Middle frontal gyrus (tissue), 1 donor: ENCODE measurements at regions not wholly inside any gene's neighbourhood (a gene's known extent, or its start where the extent isn't known, plus 50 kb on each side); places are given as distances from the start of the nearest gene placed in this dataset.
"Not testable (repeated sequence)": the region's sequence is repeated elsewhere in the genome, so short reads cannot be mapped to it uniquely, and the experiment has no call there.

Experiments used
- DNase-seq: peaks from one replicate; pipeline ENCODE4 v3.0.0-alpha.2; 2015; ENCODE audit warnings: low spot score; ENCODE audit errors: extremely low spot score

- no peak for DNase-seq
Measured at GRCh38 chr2:220583725-220584124, 956.3 kb downstream of the SLC4A3 start.

- no peak for DNase-seq
Measured at GRCh38 chr2:220585241-220585640, 957.8 kb downstream of the SLC4A3 start.

GRCh38 chr2:220586980-220587530 is 959.6 kb downstream of the SLC4A3 start:
- no peak for DNase-seq

- DNase-seq = no peak
Measured at GRCh38 chr2:220588148-220588547, 960.7 kb downstream of the SLC4A3 start.

GRCh38 chr2:220590476-220590875 is 963.0 kb downstream of the SLC4A3 start:
- no peak for DNase-seq

- DNase-seq = no peak
Measured at GRCh38 chr2:220593526-220593925, 966.1 kb downstream of the SLC4A3 start.

GRCh38 chr2:220601674-220602073 is 970.4 kb downstream of the EPHA4 start:
- DNase-seq = no peak

- not testable (repeated sequence) for DNase-seq
Measured at GRCh38 chr2:220613004-220613403, 959.1 kb downstream of the EPHA4 start.

GRCh38 chr2:220614064-220614463 is 958.0 kb downstream of the EPHA4 start:
- DNase-seq = no peak

GRCh38 chr2:220619525-220620220 is 952.4 kb downstream of the EPHA4 start:
- DNase-seq = no peak

GRCh38 chr2:220626603-220627002 is 945.5 kb downstream of the EPHA4 start:
- DNase-seq = no peak

GRCh38 chr2:220628252-220628651 is 943.9 kb downstream of the EPHA4 start:
- DNase-seq = no peak

GRCh38 chr2:220641137-220641536 is 931.0 kb downstream of the EPHA4 start:
- no peak for DNase-seq

- no peak for DNase-seq
Measured at GRCh38 chr2:220646424-220646823, 925.7 kb downstream of the EPHA4 start.

- DNase-seq = no peak
Measured at GRCh38 chr2:220648628-220649027, 923.5 kb downstream of the EPHA4 start.

GRCh38 chr2:220653776-220654175 is 918.3 kb downstream of the EPHA4 start:
- DNase-seq = no peak

- no peak for DNase-seq
Measured at GRCh38 chr2:220654322-220654721, 917.8 kb downstream of the EPHA4 start.

GRCh38 chr2:220660277-220661145 is 911.6 kb downstream of the EPHA4 start:
- no peak for DNase-seq

GRCh38 chr2:220662431-220662830 is 909.7 kb downstream of the EPHA4 start:
- no peak for DNase-seq

GRCh38 chr2:220663065-220663464 is 909.0 kb downstream of the EPHA4 start:
- DNase-seq = no peak

GRCh38 chr2:220664272-220665107 is 907.6 kb downstream of the EPHA4 start:
- no peak for DNase-seq

- DNase-seq = no peak
Measured at GRCh38 chr2:220665108-220665471, 907.0 kb downstream of the EPHA4 start.
